ENCODE measurements at regions not wholly inside any gene's neighbourhood (a gene's known extent, or its start where the extent isn't known, plus 50 kb on each side); places are given as distances from the start of the nearest gene placed in this dataset.

GRCh38 chr5:122638581-122638980 is 136.3 kb upstream of the SNX2 start:
- peaks cover 16% of the 10 kb centered on the region for H3K4me1 Mint-ChIP-seq

GRCh38 chr5:122639033-122639432 is 135.8 kb upstream of the SNX2 start:
- H3K27ac Mint-ChIP-seq = no peak overlapping the region
- peaks cover 22% of the 10 kb centered on the region for H3K36me3 Mint-ChIP-seq
- peaks cover 4% of the 10 kb centered on the region; the same call in 1 of the 2 replicates for H3K27me3 Mint-ChIP-seq (ENCODE audit: low read depth)
- TF ChIP-seq, protein P1, sequence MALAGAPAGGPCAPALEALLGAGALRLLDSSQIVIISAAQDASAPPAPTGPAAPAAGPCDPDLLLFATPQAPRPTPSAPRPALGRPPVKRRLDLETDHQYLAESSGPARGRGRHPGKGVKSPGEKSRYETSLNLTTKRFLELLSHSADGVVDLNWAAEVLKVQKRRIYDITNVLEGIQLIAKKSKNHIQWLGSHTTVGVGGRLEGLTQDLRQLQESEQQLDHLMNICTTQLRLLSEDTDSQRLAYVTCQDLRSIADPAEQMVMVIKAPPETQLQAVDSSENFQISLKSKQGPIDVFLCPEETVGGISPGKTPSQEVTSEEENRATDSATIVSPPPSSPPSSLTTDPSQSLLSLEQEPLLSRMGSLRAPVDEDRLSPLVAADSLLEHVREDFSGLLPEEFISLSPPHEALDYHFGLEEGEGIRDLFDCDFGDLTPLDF (CRISPR knock-in tag; IDR thresholded peaks at IDR 0.05) = no peak
- TF ChIP-seq ZNF263 (CRISPR knock-in tag; IDR thresholded peaks at IDR 0.05; ENCODE audit: low read depth) (no peak), ESRRA (CRISPR knock-in tag; IDR thresholded peaks at IDR 0.05; ENCODE audit: borderline replicate concordance) (no peak), IRF2 (CRISPR knock-in tag; IDR thresholded peaks at IDR 0.05; ENCODE audit: borderline replicate concordance, low read depth) (no peak), CTCF (IDR thresholded peaks at IDR 0.05) (no peak), FOXJ3 (CRISPR knock-in tag; IDR thresholded peaks at IDR 0.05; ENCODE audit: borderline replicate concordance) (no peak), MXD4 (CRISPR knock-in tag; IDR thresholded peaks at IDR 0.05; ENCODE audit: borderline replicate concordance) (no peak), ZNF423 (CRISPR knock-in tag; IDR thresholded peaks at IDR 0.05) (no peak), ZNF138 (CRISPR knock-in tag; conservative IDR thresholded peaks at IDR 0.05) (no peak), CBFB (CRISPR knock-in tag; IDR thresholded peaks at IDR 0.05; ENCODE audit: low read depth) (no peak), ZBTB21 (CRISPR knock-in tag; IDR thresholded peaks at IDR 0.05; ENCODE audit: borderline replicate concordance) (no peak), GABPB1 (CRISPR knock-in tag; IDR thresholded peaks at IDR 0.05) (no peak)
- TF ChIP-seq, protein P2, sequence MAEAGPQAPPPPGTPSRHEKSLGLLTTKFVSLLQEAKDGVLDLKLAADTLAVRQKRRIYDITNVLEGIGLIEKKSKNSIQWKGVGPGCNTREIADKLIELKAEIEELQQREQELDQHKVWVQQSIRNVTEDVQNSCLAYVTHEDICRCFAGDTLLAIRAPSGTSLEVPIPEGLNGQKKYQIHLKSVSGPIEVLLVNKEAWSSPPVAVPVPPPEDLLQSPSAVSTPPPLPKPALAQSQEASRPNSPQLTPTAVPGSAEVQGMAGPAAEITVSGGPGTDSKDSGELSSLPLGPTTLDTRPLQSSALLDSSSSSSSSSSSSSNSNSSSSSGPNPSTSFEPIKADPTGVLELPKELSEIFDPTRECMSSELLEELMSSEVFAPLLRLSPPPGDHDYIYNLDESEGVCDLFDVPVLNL (CRISPR knock-in tag; IDR thresholded peaks at IDR 0.05; ENCODE audit: borderline replicate concordance, low read depth) = no peak
- TF ChIP-seq, protein P3, sequence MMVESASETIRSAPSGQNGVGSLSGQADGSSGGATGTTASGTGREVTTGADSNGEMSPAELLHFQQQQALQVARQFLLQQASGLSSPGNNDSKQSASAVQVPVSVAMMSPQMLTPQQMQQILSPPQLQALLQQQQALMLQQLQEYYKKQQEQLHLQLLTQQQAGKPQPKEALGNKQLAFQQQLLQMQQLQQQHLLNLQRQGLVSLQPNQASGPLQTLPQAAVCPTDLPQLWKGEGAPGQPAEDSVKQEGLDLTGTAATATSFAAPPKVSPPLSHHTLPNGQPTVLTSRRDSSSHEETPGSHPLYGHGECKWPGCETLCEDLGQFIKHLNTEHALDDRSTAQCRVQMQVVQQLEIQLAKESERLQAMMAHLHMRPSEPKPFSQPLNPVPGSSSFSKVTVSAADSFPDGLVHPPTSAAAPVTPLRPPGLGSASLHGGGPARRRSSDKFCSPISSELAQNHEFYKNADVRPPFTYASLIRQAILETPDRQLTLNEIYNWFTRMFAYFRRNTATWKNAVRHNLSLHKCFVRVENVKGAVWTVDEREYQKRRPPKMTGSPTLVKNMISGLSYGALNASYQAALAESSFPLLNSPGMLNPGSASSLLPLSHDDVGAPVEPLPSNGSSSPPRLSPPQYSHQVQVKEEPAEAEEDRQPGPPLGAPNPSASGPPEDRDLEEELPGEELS (CRISPR knock-in tag; IDR thresholded peaks at IDR 0.05) = no peak
- TF ChIP-seq, protein P4, sequence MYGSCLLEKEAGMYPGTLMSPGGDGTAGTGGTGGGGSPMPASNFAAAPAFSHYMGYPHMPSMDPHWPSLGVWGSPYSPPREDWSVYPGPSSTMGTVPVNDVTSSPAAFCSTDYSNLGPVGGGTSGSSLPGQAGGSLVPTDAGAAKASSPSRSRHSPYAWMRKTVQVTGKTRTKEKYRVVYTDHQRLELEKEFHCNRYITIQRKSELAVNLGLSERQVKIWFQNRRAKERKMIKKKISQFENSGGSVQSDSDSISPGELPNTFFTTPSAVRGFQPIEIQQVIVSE (CRISPR knock-in tag; IDR thresholded peaks at IDR 0.05; ENCODE audit: borderline replicate concordance) = no peak
- no peak overlapping the region for H3K4me3 Mint-ChIP-seq
- ATAC-seq (no peak), DNase-seq (ENCODE audit: low spot score) (no peak)
- H3K4me1 Mint-ChIP-seq = peaks cover 16% of the 10 kb centered on the region
- H3K9me3 Mint-ChIP-seq = peaks cover 29% of the 10 kb centered on the region
- POLR2A ChIA-PET = no interaction called here
- CTCF ChIA-PET = no interaction called here

More at GRCh38 chr5:122638581-122638980, 136.3 kb upstream of the SNX2 start:
- CTCF ChIA-PET = no interaction called here
- peaks cover 29% of the 10 kb centered on the region for H3K9me3 Mint-ChIP-seq
- peaks cover 4% of the 10 kb centered on the region; the same call in 1 of the 2 replicates for H3K27me3 Mint-ChIP-seq (ENCODE audit: low read depth)
- H3K4me3 Mint-ChIP-seq = no peak overlapping the region
- no peak overlapping the region for H3K27ac Mint-ChIP-seq
- TF ChIP-seq ZNF512 (CRISPR knock-in tag; IDR thresholded peaks at IDR 0.05; ENCODE audit: borderline replicate concordance) (no peak), JUN (CRISPR knock-in tag; IDR thresholded peaks at IDR 0.05) (no peak), ZNF416 (CRISPR knock-in tag; IDR thresholded peaks at IDR 0.05) (no peak), ZNF263 (CRISPR knock-in tag; IDR thresholded peaks at IDR 0.05; ENCODE audit: low read depth) (no peak), IRF2 (CRISPR knock-in tag; IDR thresholded peaks at IDR 0.05; ENCODE audit: borderline replicate concordance, low read depth) (no peak), NFATC4 (CRISPR knock-in tag; IDR thresholded peaks at IDR 0.05) (no peak)
- TF ChIP-seq, protein P4 (CRISPR knock-in tag; IDR thresholded peaks at IDR 0.05; ENCODE audit: borderline replicate concordance) = no peak
- TF ChIP-seq, protein P5, sequence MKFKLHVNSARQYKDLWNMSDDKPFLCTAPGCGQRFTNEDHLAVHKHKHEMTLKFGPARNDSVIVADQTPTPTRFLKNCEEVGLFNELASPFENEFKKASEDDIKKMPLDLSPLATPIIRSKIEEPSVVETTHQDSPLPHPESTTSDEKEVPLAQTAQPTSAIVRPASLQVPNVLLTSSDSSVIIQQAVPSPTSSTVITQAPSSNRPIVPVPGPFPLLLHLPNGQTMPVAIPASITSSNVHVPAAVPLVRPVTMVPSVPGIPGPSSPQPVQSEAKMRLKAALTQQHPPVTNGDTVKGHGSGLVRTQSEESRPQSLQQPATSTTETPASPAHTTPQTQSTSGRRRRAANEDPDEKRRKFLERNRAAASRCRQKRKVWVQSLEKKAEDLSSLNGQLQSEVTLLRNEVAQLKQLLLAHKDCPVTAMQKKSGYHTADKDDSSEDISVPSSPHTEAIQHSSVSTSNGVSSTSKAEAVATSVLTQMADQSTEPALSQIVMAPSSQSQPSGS (CRISPR knock-in tag; IDR thresholded peaks at IDR 0.05; ENCODE audit: borderline replicate concordance, low read depth) = no peak
- ATAC-seq (no peak), DNase-seq (ENCODE audit: low spot score) (no peak)
- peaks cover 22% of the 10 kb centered on the region for H3K36me3 Mint-ChIP-seq
- POLR2A ChIA-PET = no interaction called here

All from WTC11 (cell line).